ENCODE measurements at regions not wholly inside any gene's neighbourhood (a gene's known extent, or its start where the extent isn't known, plus 50 kb on each side); places are given as distances from the start of the nearest gene placed in this dataset.

GRCh38 chr7:110130669-110131068 lies 960.3 kb upstream of the LRRN3 start:
- no peaks in the 10 kb centered on the region for H3K4me1 ChIP-seq (ENCODE audit: control insufficient read depth, insufficient read depth, low read length)
- DNase-seq (ENCODE audit: low read depth, low spot score) = no peak
- peak; percentile 33; the same call in 1 of the 2 replicates for TF ChIP-seq RAD21 (IDR thresholded peaks at IDR 0.05; ENCODE audit: insufficient read depth, low read depth, low read length)
- no peak for TF ChIP-seq DPF2 (IDR thresholded peaks at IDR 0.05)
- no peak overlapping the region for H3K9ac ChIP-seq (ENCODE audit: control insufficient read depth, insufficient read depth, low read length)
- H3K4me3 ChIP-seq = no peak overlapping the region
- 2% methylated on average over 2 of the region's 2 CpGs for WGBS (ENCODE audit: insufficient coverage, insufficient replicate concordance, low lambda C conversion rate, missing lambda C conversion rate)
- H3K9me3 ChIP-seq (replicated peaks; ENCODE audit: control insufficient read depth, insufficient read depth, low read length) = no peaks in the 10 kb centered on the region
- no peaks in the 10 kb centered on the region for H3K79me2 ChIP-seq (ENCODE audit: control insufficient read depth, insufficient read depth, low read length)
- intact Hi-C loops (cut with micrococcal nuclease; ENCODE audit: unreplicated experiment) (no loop called here), in situ Hi-C loops (cut with MboI) (no loop called here)
- no peak overlapping the region for H3K27ac ChIP-seq (ENCODE audit: control insufficient read depth, insufficient read depth)
- no TSS peak for BruUV-seq (replicated peaks)
- H2AFZ ChIP-seq (ENCODE audit: control insufficient read depth, low read depth, low read length) = no peak overlapping the region
- H3K27me3 ChIP-seq (replicated peaks in 1 of 2; ENCODE audit: control insufficient read depth in 2 of 2, insufficient read depth in 2 of 2, low read length in 1 of 2) = no peaks in the 10 kb centered on the region
- SMC1A ChIA-PET (ENCODE audit: uncharacterized antibody, unreplicated experiment) = interaction anchor here (0.7 kb wide), 1 partner anchor 288 kb away, joined by 3 read pairs; no protein-coding TSS in a partner anchor
- H3K4me2 ChIP-seq (ENCODE audit: control insufficient read depth, insufficient read depth) = no peak overlapping the region
- RAD21 ChIA-PET (ENCODE audit: unreplicated experiment) = no interaction called here
- POLR2A ChIA-PET = no interaction called here
- no peak for ATAC-seq
- no peak for FAIRE-seq
- CTCF ChIA-PET = no interaction called here
- no peaks in the 10 kb centered on the region for H3K36me3 ChIP-seq (ENCODE audit: control insufficient read depth in 2 of 2, insufficient read depth in 2 of 2, low read length in 1 of 2)
- H4K20me1 ChIP-seq (ENCODE audit: control insufficient read depth, insufficient read depth) = no peaks in the 10 kb centered on the region

GRCh38 chr7:110131344-110131743 lies 959.6 kb upstream of the LRRN3 start:
- Histone ChIP-seq H3K27ac (ENCODE audit: control insufficient read depth, insufficient read depth) (no peak overlapping the region), H3K4me1 (ENCODE audit: control insufficient read depth, insufficient read depth, low read length) (no peaks in the 10 kb centered on the region), H3K79me2 (ENCODE audit: control insufficient read depth, insufficient read depth, low read length) (no peaks in the 10 kb centered on the region), H4K20me1 (ENCODE audit: control insufficient read depth, insufficient read depth) (no peaks in the 10 kb centered on the region), H3K36me3 (ENCODE audit: control insufficient read depth in 2 of 2, insufficient read depth in 2 of 2, low read length in 1 of 2) (no peaks in the 10 kb centered on the region), H3K4me3 (no peak overlapping the region), H3K4me2 (ENCODE audit: control insufficient read depth, insufficient read depth) (no peak overlapping the region), H2AFZ (ENCODE audit: control insufficient read depth, low read depth, low read length) (no peak overlapping the region), H3K9me3 (replicated peaks; ENCODE audit: control insufficient read depth, insufficient read depth, low read length) (no peaks in the 10 kb centered on the region), H3K27me3 (replicated peaks in 1 of 2; ENCODE audit: control insufficient read depth in 2 of 2, insufficient read depth in 2 of 2, low read length in 1 of 2) (no peaks in the 10 kb centered on the region), H3K9ac (ENCODE audit: control insufficient read depth, insufficient read depth, low read length) (no peak overlapping the region)
- CTCF ChIA-PET = no interaction called here
- RAD21 ChIA-PET (ENCODE audit: unreplicated experiment) = no interaction called here
- in situ Hi-C loops (cut with MboI) (no loop called here), intact Hi-C loops (cut with micrococcal nuclease; ENCODE audit: unreplicated experiment) (no loop called here)
- no peak for ATAC-seq
- POLR2A ChIA-PET = no interaction called here
- DNase-seq (ENCODE audit: low read depth, low spot score) = no peak
- no TSS peak for BruUV-seq (replicated peaks)
- no peak for FAIRE-seq
- SMC1A ChIA-PET (ENCODE audit: uncharacterized antibody, unreplicated experiment) = interaction anchor here (0.7 kb wide), 1 partner anchor 288 kb away, joined by 3 read pairs; no protein-coding TSS in a partner anchor
- TF ChIP-seq YBX1 (IDR thresholded peaks at IDR 0.05) (no peak), STAT1 (conservative IDR thresholded peaks at IDR 0.05) (no peak), USF2 (IDR thresholded peaks at IDR 0.05; ENCODE audit: borderline replicate concordance, low read depth, low read length) (no peak), SKIL (IDR thresholded peaks at IDR 0.05; ENCODE audit: low read depth, poor library complexity, severe bottlenecking) (no peak), CHD1 (IDR thresholded peaks at IDR 0.05; ENCODE audit: low read depth, low read length) (no peak), DPF2 (IDR thresholded peaks at IDR 0.05) (no peak), ETV6 (conservative IDR thresholded peaks at IDR 0.05 in 1 of 2, IDR thresholded peaks at IDR 0.05 in 1 of 2; ENCODE audit: borderline replicate concordance in 1 of 2, low read depth in 1 of 2) (no peak), SUPT20H (IDR thresholded peaks at IDR 0.05; ENCODE audit: borderline replicate concordance, control insufficient read depth, low read depth, low read length) (no peak), IRF3 (IDR thresholded peaks at IDR 0.05) (no peak), ZBTB33 (IDR thresholded peaks at IDR 0.05) (no peak), SIX5 (IDR thresholded peaks at IDR 0.05; ENCODE audit: low read depth, low read length, severe bottlenecking) (no peak)
